ENCODE measurements at regions not wholly inside any gene's neighbourhood (a gene's known extent, or its start where the extent isn't known, plus 50 kb on each side); places are given as distances from the start of the nearest gene placed in this dataset.

DNA sequence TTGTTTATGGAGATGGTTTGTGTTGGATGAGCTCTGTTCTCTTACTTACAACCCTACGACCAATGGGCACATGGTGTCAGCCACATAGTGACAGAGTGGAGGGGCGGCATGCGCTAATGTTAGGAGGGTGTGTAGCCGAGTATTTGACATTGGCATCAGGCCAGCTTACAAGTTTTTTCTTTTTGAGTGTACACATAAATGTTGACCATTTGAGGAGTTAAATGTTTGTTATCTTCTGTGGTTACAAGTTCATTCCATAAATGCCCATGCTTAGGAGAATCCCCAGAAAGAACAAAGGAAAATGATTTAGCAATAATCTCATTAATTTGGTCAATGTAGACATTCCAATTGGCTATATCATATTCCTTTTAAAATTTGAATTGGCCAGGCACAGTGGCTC is 180.1 kb upstream of the ELL2 start:
- Histone ChIP-seq H4K20me1 (replicated peaks in 1 of 2; ENCODE audit: control insufficient read depth in 1 of 2, insufficient read depth in 2 of 2, low read length in 2 of 2) (no peaks in the 10 kb centered on the region), H3K27me3 (replicated peaks in 1 of 4; ENCODE audit: control insufficient read depth in 3 of 4, extremely low read depth in 1 of 4, insufficient read depth in 3 of 4, low read length in 3 of 4) (no peaks in the 10 kb centered on the region), H3K4me2 (ENCODE audit: insufficient read depth in 1 of 2, low read depth in 2 of 2, low read length in 2 of 2) (no peak overlapping the region), H2BK15ac (ENCODE audit: low read length) (no peak overlapping the region), H3K56ac (replicated peaks; ENCODE audit: insufficient read length, low read depth, low read length) (no peak overlapping the region), H2BK120ac (replicated peaks; ENCODE audit: low read depth, low read length) (no peak overlapping the region), H4K8ac (ENCODE audit: extremely low read depth, insufficient read depth, low read length) (no peak overlapping the region), H3K23me2 (ENCODE audit: low read depth, low read length) (no peaks in the 10 kb centered on the region), H3K27ac (ENCODE audit: low read depth, low read length) (no peak overlapping the region), H4K5ac (ENCODE audit: insufficient read length, low read depth, low read length) (no peak overlapping the region), H3K18ac (ENCODE audit: extremely low read depth, low read length) (no peak overlapping the region), H3K36me3 (ENCODE audit: control insufficient read depth in 2 of 4, insufficient read depth in 4 of 4, low read length in 3 of 4) (no peaks in the 10 kb centered on the region), H3K9ac (replicated peaks in 1 of 4; ENCODE audit: extremely low read depth in 1 of 4, low read depth in 3 of 4, low read length in 3 of 4) (no peak overlapping the region), H3K79me1 (ENCODE audit: low read depth, low read length) (no peaks in the 10 kb centered on the region), H2AFZ (ENCODE audit: low read length) (no peak overlapping the region), H3K23ac (ENCODE audit: insufficient read length) (no peak overlapping the region), H3K4me3 (ENCODE audit: extremely low read depth in 1 of 4, insufficient read depth in 2 of 4, low read depth in 3 of 4, low read length in 4 of 4) (no peak overlapping the region), H4K91ac (replicated peaks; ENCODE audit: insufficient read length, low read length) (no peak overlapping the region), H2BK12ac (ENCODE audit: low read depth, low read length) (no peak overlapping the region; the same call in 1 of the 2 replicates), H3K14ac (ENCODE audit: insufficient read length) (no peak overlapping the region), H2BK5ac (ENCODE audit: low read depth, low read length) (no peak overlapping the region), H2BK20ac (ENCODE audit: low read length) (no peak overlapping the region), H3K4me1 (replicated peaks in 1 of 4; ENCODE audit: control insufficient read depth in 3 of 4, insufficient read depth in 4 of 4, low read length in 3 of 4) (peaks cover 0 to 23% (median 10%) of the 10 kb centered on the region in 4 experiments; a peak in 3 of 7 replicates), H3K79me2 (ENCODE audit: control insufficient read depth in 1 of 2, insufficient read depth in 2 of 2, low read length in 2 of 2) (no peaks in the 10 kb centered on the region), H3K9me3 (ENCODE audit: insufficient read depth in 2 of 2, low read depth in 1 of 2, low read length in 1 of 2) (no peaks in the 10 kb centered on the region), H3K4ac (replicated peaks; ENCODE audit: insufficient read length, low read depth, low read length) (no peak overlapping the region), H2AK5ac (ENCODE audit: low read depth, low read length) (no peak overlapping the region)
- FAIRE-seq (no peak), DNase-seq (ENCODE audit: low read depth in 1 of 2, low spot score in 2 of 2) (no peak)
- 98% methylated on average over 3 of the region's 4 CpGs; no CpG with 5 or more reads in 1 of the 2 experiments for WGBS, 2 experiments (ENCODE audit: extremely low coverage in 1 of 2, insufficient coverage in 1 of 2, insufficient read length in 1 of 2, insufficient replicate concordance in 2 of 2, low coverage in 1 of 2, low lambda C conversion rate in 2 of 2, missing lambda C conversion rate in 1 of 2)
- ChIA-PET POLR2A (ENCODE audit: partially characterized antibody) (no interaction called here), CTCF (ENCODE audit: partially characterized antibody) (interaction anchor here (0.7 to 1.2 kb wide), 5 partner anchors 9 to 195 kb away, joined by 3 to 4 read pairs (median 3); no protein-coding TSS in a partner anchor)
- TF ChIP-seq CTBP2 (IDR thresholded peaks at IDR 0.05; ENCODE audit: borderline replicate concordance, insufficient read depth, insufficient read length, low read length) (no peak), SRF (IDR thresholded peaks at IDR 0.05; ENCODE audit: low read depth, low read length) (no peak), POLR2A (IDR thresholded peaks at IDR 0.05; ENCODE audit: control extremely low read depth in 1 of 2, low read depth in 2 of 2, low read length in 2 of 2) (no peak), EZH2 (IDR thresholded peaks at IDR 0.05; ENCODE audit: low read depth, low read length, severe bottlenecking) (no peak), SUZ12 (IDR thresholded peaks at IDR 0.05; ENCODE audit: low read length) (no peak), TCF12 (IDR thresholded peaks at IDR 0.05; ENCODE audit: low read depth, low read length) (no peak), RBBP5 (IDR thresholded peaks at IDR 0.05; ENCODE audit: borderline replicate concordance, low read depth, low read length) (no peak), CEBPB (IDR thresholded peaks at IDR 0.05; ENCODE audit: low read depth, low read length) (no peak), KDM4A (IDR thresholded peaks at IDR 0.05; ENCODE audit: low read depth, low read length, severe bottlenecking) (no peak), CHD2 (IDR thresholded peaks at IDR 0.05; ENCODE audit: low read length) (no peak), RNF2 (IDR thresholded peaks at IDR 0.05; ENCODE audit: borderline replicate concordance, low read depth, low read length, missing control alignments, poor library complexity, severe bottlenecking) (no peak)
- TF ChIP-seq, protein P1, sequence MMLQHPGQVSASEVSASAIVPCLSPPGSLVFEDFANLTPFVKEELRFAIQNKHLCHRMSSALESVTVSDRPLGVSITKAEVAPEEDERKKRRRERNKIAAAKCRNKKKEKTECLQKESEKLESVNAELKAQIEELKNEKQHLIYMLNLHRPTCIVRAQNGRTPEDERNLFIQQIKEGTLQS (IDR thresholded peaks at IDR 0.05; ENCODE audit: insufficient read depth, low read depth, low read length), result no peak
- TF ChIP-seq, protein P2, sequence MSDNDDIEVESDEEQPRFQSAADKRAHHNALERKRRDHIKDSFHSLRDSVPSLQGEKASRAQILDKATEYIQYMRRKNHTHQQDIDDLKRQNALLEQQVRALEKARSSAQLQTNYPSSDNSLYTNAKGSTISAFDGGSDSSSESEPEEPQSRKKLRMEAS (IDR thresholded peaks at IDR 0.05), result no peak

Data from H1 (cell line).